Lung (tissue), 11 donors: ENCODE measurements at regions not wholly inside any gene's neighbourhood (a gene's known extent, or its start where the extent isn't known, plus 50 kb on each side); places are given as distances from the start of the nearest gene placed in this dataset.

Experiments used
- ATAC-seq: fragments of 200-7000 bp; cut with Tn5 transposase; one replicate; pipeline ENCODE4 v1.9.1; 2020; ENCODE audit warnings: moderate number of reproducible peaks; ENCODE audit not compliant: insufficient read depth, low FRiP score
- DNase-seq, 3 donors: peaks; one replicate each; pipeline ENCODE4 v3.0.0-alpha.2; 2013 to 2017
- H3K27ac ChIP-seq, 2 donors: one replicate each; pipeline ENCODE4 v1.5.1; 2013; ENCODE audit warnings: mild to moderate bottlenecking in 2 of 2, moderate library complexity in 2 of 2, control low read depth in 1 of 2, inconsistent platforms in 1 of 2, low read depth in 1 of 2, low read length in 1 of 2
- H3K27me3 ChIP-seq, 3 donors: one replicate each; pipeline ENCODE4 v1.5.1; 2013; ENCODE audit warnings: low read length in 2 of 3; ENCODE audit not compliant: control insufficient read depth in 3 of 3, insufficient read depth in 3 of 3
- H3K36me3 ChIP-seq, 4 donors: one replicate each; pipeline ENCODE4 v1.5.1; 2013; ENCODE audit warnings: low read length in 4 of 4, mild to moderate bottlenecking in 1 of 4, moderate library complexity in 1 of 4; ENCODE audit not compliant: control insufficient read depth in 4 of 4, insufficient read depth in 4 of 4
- H3K4me1 ChIP-seq, 5 donors: one replicate each; pipeline ENCODE4 v1.5.1; 2013; ENCODE audit warnings: low read length in 5 of 5, mild to moderate bottlenecking in 2 of 5, moderate library complexity in 1 of 5; ENCODE audit not compliant: control insufficient read depth in 5 of 5, insufficient read depth in 5 of 5
- H3K4me3 ChIP-seq: one replicate; pipeline ENCODE4 v1.5.1; 2013; ENCODE audit warnings: mild to moderate bottlenecking, control low read depth, moderate library complexity
- H3K9ac ChIP-seq, 2 donors: one replicate each; pipeline ENCODE4 v1.5.1; 2013; ENCODE audit warnings: low read length in 2 of 2, control low read depth in 1 of 2; ENCODE audit not compliant: insufficient read depth in 1 of 2
- H3K9me3 ChIP-seq, 4 donors: one replicate each; pipeline ENCODE4 v1.5.1; 2013; ENCODE audit warnings: low read length in 3 of 4, mild to moderate bottlenecking in 1 of 4, moderate library complexity in 1 of 4; ENCODE audit not compliant: control insufficient read depth in 4 of 4, insufficient read depth in 3 of 4
- WGBS, 2 donors: extraction: QIAGEN DNeasy Blood & Tissue Kit; methylation state at CpG; one replicate each; pipeline ENCODE4 v1.1.7; 2013; 5-methylcytosine and 5-hydroxymethylcytosine counted together
- TF ChIP-seq, protein P1 (sequence below): IDR thresholded peaks from 2 replicates; pipeline ENCODE4 v1.5.1; 2012; ENCODE audit warnings: mild to moderate bottlenecking; ENCODE audit errors: control extremely low read depth, extremely low read depth
- donor health status: control.
- donor health status: control.
- donor health status: Bipolar disorder and iron deficiency.
- donor health status: healthy.
- donor health status: DM: yes; HTN: yes; CAD: no.

DNA sequence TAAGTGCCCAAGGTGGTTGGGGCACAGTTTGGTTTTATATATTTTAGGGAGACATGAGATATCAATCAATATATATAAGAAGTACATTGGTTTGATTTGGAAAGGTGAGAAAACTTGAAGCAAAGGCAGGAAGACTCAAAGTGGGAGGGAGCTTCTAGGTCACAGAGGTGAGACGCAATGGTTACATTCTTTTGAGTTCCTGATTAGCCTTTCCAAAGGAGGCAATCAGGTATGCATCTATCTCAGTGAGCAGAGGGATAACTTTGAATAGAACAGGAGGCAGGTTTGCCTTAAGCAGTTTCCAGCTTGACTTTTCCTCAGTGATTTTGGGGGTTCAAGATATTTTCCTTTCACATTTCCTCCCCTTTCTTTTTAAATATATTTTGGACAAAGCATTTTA, 58.0 kb upstream of the SLC35F1 start:
- peaks cover 0 to 13% (median 7%) of the 10 kb centered on the region in 4 donors for H3K9me3 ChIP-seq
- DNase-seq (no peak), ATAC-seq (no peak)
- H3K27ac ChIP-seq, result no peak overlapping the region
- 64 to 73% methylated on average over 1 of the region's 1 CpG for WGBS, 2 donors
- H3K4me1 ChIP-seq, result no peaks in the 10 kb centered on the region
- H3K36me3 ChIP-seq, result no peaks in the 10 kb centered on the region
- H3K27me3 ChIP-seq, result no peaks in the 10 kb centered on the region
- TF ChIP-seq, protein P1, sequence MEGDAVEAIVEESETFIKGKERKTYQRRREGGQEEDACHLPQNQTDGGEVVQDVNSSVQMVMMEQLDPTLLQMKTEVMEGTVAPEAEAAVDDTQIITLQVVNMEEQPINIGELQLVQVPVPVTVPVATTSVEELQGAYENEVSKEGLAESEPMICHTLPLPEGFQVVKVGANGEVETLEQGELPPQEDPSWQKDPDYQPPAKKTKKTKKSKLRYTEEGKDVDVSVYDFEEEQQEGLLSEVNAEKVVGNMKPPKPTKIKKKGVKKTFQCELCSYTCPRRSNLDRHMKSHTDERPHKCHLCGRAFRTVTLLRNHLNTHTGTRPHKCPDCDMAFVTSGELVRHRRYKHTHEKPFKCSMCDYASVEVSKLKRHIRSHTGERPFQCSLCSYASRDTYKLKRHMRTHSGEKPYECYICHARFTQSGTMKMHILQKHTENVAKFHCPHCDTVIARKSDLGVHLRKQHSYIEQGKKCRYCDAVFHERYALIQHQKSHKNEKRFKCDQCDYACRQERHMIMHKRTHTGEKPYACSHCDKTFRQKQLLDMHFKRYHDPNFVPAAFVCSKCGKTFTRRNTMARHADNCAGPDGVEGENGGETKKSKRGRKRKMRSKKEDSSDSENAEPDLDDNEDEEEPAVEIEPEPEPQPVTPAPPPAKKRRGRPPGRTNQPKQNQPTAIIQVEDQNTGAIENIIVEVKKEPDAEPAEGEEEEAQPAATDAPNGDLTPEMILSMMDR, result no peak
- H3K4me3 ChIP-seq, result no peak overlapping the region
- H3K9ac ChIP-seq, result no peak overlapping the region
